ENCODE measurements at regions not wholly inside any gene's neighbourhood (a gene's known extent, or its start where the extent isn't known, plus 50 kb on each side); places are given as distances from the start of the nearest gene placed in this dataset.

- Mint-ChIP-seq H3K4me3 (ENCODE audit: unreplicated experiment) (no peak overlapping the region), H3K4me1 (ENCODE audit: unreplicated experiment) (peaks cover 40% of the 10 kb centered on the region), H3K36me3 (ENCODE audit: unreplicated experiment) (no peaks in the 10 kb centered on the region), H3K9me3 (ENCODE audit: unreplicated experiment) (no peaks in the 10 kb centered on the region), H3K27me3 (ENCODE audit: unreplicated experiment) (no peaks in the 10 kb centered on the region), H3K27ac (ENCODE audit: unreplicated experiment) (no peak overlapping the region)
- TF ChIP-seq CTCF (IDR thresholded peaks at IDR 0.05), result no peak
- DNase-seq (ENCODE audit: extremely low spot score, unreplicated experiment), result no peak
These were observed 572.8 kb downstream of the CCDC171 start for GRCh38 chr9:16125629-16126028.

DNA sequence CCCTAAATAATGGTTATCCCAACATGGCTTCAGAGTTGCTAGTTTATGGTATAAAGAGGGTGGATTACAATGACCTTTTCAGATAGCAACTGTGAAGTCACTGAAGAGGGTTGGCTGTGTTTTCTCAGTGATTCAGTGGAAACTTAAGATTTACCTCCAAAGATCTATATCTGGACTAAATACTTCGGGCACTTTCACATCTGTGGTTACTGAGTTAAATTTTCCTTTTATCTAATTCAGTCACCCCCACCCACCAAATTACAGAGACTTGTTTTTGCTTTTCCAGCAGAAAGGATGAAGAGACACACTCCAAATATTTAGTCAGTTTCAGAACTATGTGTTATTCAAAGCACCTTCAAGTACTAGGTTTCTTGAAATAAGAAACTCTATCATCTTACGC is 573.2 kb downstream of the CCDC171 start:
- Mint-ChIP-seq H3K4me3 (ENCODE audit: unreplicated experiment) (no peak overlapping the region), H3K4me1 (ENCODE audit: unreplicated experiment) (peaks cover 36% of the 10 kb centered on the region), H3K27ac (ENCODE audit: unreplicated experiment) (peak overlapping the region; percentile 31), H3K36me3 (ENCODE audit: unreplicated experiment) (no peaks in the 10 kb centered on the region), H3K9me3 (ENCODE audit: unreplicated experiment) (no peaks in the 10 kb centered on the region), H3K27me3 (ENCODE audit: unreplicated experiment) (no peaks in the 10 kb centered on the region)
- no peak for TF ChIP-seq CTCF (IDR thresholded peaks at IDR 0.05)
- DNase-seq (ENCODE audit: extremely low spot score, unreplicated experiment), result no peak

GRCh38 chr9:16128003-16128402 is 575.2 kb downstream of the CCDC171 start:
- H3K27ac Mint-ChIP-seq (ENCODE audit: unreplicated experiment), result no peak overlapping the region
- no peaks in the 10 kb centered on the region for H3K9me3 Mint-ChIP-seq (ENCODE audit: unreplicated experiment)
- no peak for DNase-seq (ENCODE audit: extremely low spot score, unreplicated experiment)
- H3K4me1 Mint-ChIP-seq (ENCODE audit: unreplicated experiment), result peaks cover 22% of the 10 kb centered on the region
- no peaks in the 10 kb centered on the region for H3K27me3 Mint-ChIP-seq (ENCODE audit: unreplicated experiment)
- no peak overlapping the region for H3K4me3 Mint-ChIP-seq (ENCODE audit: unreplicated experiment)
- TF ChIP-seq CTCF (IDR thresholded peaks at IDR 0.05), result no peak
- H3K36me3 Mint-ChIP-seq (ENCODE audit: unreplicated experiment), result no peaks in the 10 kb centered on the region

DNA sequence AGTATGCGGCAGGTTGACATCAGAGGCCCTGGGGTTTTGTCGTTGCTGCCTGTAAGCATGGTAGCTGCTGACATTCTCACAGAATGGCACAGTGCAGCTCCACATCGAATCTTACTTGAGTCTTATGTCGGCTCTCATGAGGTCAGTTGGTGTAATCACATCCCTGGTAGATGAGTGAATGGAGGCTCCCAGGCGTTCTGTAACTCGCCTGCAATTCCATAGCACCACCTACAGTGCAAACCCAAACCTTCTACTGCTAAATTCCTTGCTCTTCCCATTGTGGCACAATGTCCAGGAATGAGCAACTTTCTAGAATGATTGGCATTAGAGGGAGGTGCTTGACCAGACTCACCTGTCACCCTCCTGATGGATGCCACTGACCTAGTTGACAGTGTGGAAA is 578.4 kb downstream of the CCDC171 start:
- DNase-seq (ENCODE audit: extremely low spot score, unreplicated experiment), result no peak
- H3K4me3 Mint-ChIP-seq (ENCODE audit: unreplicated experiment), result no peak overlapping the region
- no peaks in the 10 kb centered on the region for H3K36me3 Mint-ChIP-seq (ENCODE audit: unreplicated experiment)
- H3K27me3 Mint-ChIP-seq (ENCODE audit: unreplicated experiment), result no peaks in the 10 kb centered on the region
- no peak overlapping the region for H3K27ac Mint-ChIP-seq (ENCODE audit: unreplicated experiment)
- H3K4me1 Mint-ChIP-seq (ENCODE audit: unreplicated experiment), result peaks cover 21% of the 10 kb centered on the region
- peak; percentile 24 for TF ChIP-seq CTCF (IDR thresholded peaks at IDR 0.05)
- no peaks in the 10 kb centered on the region for H3K9me3 Mint-ChIP-seq (ENCODE audit: unreplicated experiment)

DNA sequence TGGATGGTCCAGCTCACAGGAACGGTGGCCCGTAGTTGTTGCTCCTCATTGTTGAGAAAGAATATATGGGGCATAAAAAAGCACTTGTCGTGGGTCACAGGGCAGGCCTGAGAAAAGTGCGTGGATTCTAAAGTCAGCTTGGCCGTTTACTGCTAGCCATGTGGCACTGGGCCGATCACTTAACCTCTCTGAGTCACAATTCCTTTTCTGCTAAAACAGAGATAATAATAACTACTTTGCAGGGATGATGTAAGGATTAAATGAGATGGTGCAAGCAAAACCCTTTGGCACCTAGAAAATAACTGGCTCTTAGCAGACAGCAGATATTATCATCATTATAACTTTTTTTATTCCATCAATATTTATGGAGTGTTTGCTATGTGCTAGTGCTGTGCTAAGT is 579.7 kb downstream of the CCDC171 start:
- Mint-ChIP-seq H3K4me3 (ENCODE audit: unreplicated experiment) (no peak overlapping the region), H3K4me1 (ENCODE audit: unreplicated experiment) (peaks cover 10% of the 10 kb centered on the region), H3K27ac (ENCODE audit: unreplicated experiment) (no peak overlapping the region), H3K36me3 (ENCODE audit: unreplicated experiment) (no peaks in the 10 kb centered on the region), H3K9me3 (ENCODE audit: unreplicated experiment) (no peaks in the 10 kb centered on the region), H3K27me3 (ENCODE audit: unreplicated experiment) (no peaks in the 10 kb centered on the region)
- DNase-seq (ENCODE audit: extremely low spot score, unreplicated experiment), result no peak
- TF ChIP-seq CTCF (IDR thresholded peaks at IDR 0.05), result no peak

All from osteocyte (in vitro differentiated cells).